HK-2 (cell line): ENCODE measurements at regions not wholly inside any gene's neighbourhood (a gene's known extent, or its start where the extent isn't known, plus 50 kb on each side); places are given as distances from the start of the nearest gene placed in this dataset.
"Not testable (repeated sequence)": the region's sequence is repeated elsewhere in the genome, so short reads cannot be mapped to it uniquely, and the experiment has no call there.

Experiments used
- DNase-seq: peaks from one replicate; pipeline ENCODE4 v3.0.0-alpha.2; 2018; ENCODE audit not compliant: unreplicated experiment

DNA sequence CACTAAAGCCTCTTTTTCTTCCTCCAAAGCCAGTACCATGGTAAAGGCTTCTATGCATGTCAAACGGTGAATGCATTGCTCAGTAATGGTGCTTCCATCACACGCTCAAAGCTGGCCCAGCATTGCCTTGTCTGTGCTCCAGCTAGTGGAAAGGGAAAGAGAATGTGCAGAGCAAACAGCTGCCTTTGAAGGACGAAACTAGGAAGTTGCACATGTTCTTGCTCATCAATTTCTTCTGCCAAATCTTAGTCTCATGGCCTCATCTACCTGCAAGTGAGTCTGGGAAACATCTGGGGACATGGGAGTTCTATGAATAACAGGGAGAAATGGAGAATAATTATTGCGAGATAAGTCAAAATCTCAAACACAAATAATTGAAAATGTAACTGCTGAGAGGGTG is 216.5 kb upstream of the SSTR4 start:
- DNase-seq, result no peak

DNA sequence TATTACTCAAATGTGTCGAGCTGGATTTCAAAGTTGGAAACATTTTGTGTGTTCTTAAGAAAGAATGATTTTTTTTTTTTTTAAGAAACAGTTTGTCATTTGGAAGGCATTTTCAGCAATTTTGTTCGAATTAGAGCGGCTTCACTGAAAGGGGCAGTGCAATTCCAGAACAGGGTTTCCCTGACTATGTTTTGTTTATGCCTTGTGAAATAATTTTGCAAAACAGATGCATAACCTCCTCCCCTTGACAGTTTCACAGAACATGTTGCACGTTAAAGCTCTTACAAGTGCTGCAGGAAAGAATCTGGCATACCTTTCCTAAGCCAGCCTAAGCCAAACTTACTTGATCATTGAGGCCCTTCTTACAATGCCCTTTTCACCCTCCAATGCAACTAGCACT is 216.0 kb upstream of the SSTR4 start:
- DNase-seq, result no peak

DNA sequence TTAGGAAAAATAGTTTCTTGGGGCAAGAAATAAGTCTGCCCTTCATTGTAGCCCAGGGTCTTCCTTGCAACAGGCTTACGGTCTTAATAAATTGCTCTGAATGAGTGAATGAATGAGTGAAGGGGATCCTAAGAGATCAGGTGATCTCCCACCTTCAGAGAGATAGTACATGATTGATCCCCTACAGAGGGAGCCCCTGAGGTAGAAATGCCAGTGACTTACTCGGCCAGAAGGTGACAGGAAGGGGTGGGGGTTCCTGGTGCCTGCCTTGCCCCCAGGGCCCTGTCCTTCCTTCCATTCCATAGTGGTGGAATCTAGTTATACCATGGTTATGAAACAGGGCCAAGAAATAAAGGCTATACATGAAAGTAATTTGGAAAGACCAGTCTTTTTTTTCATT is 215.3 kb upstream of the SSTR4 start:
- DNase-seq, result no peak

DNA sequence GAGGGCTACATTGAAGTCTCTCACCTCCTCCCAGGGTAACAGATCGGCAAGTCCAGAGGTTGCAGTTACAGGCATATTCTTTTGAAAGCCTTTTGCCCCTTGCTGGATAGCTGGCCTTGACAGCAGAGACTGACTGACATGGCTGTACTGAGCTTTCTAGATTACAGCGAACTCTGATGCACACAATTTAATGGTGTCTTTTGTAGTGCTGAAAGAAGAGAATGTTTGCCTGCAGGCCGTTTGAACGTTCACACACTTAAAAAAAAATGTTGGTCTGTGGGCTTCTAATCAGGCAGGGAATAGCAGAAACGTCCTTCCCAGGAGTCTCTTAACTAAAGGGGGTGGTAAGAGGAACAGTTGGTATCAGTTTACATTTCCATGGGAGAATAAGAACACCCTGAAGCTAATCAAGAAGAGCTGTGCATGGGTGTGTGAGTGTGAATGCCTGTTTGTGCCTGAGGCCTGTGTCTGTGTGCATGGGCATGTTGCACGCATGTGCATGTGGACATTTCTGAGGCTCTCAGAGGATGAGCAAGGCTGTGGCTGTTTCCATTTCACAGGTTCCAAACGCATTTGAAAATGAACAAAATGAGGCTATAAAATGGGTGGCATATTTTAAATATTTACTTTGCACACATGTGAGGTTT is 213.9 kb upstream of the SSTR4 start:
- no peak for DNase-seq

DNA sequence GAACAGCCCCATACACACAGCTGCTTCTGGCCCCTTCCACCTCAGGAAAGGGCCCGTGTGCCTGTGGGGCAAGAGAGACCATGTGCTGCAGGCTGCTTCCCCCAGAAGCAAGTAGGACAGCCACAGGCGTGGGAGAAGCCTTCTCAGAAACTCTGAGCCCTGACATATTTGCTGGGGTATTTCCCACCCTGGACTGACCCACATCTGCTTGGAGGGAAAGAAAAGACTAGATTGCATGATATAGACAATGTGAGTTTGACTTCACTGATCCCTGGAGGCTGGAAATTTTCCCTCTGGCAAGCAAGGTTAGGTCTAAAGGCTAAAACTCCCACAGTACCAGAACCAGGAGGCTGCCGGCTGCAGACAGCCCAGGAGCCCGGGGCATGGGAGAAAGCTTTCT is 213.3 kb upstream of the SSTR4 start:
- no peak for DNase-seq

DNA sequence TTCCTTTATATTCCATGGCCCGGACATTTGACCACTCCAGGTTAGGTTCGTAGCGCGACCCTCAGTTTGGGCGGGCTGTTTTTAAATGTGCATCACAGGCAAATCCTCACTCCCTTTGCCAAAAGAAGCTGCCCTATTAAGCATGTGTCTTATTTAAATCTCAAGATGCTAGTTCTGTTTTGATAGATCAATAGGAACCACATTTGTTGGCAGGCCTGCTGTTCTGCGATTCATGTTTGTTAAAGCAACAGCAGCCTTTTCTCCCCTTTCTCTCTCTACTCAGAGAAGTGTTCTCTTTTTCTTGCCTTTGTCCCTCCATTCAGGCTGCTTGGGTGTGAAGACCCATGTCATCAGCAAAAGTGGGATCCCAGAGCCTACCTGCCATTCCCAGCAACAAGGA is 212.0 kb upstream of the SSTR4 start:
- DNase-seq, result no peak

DNA sequence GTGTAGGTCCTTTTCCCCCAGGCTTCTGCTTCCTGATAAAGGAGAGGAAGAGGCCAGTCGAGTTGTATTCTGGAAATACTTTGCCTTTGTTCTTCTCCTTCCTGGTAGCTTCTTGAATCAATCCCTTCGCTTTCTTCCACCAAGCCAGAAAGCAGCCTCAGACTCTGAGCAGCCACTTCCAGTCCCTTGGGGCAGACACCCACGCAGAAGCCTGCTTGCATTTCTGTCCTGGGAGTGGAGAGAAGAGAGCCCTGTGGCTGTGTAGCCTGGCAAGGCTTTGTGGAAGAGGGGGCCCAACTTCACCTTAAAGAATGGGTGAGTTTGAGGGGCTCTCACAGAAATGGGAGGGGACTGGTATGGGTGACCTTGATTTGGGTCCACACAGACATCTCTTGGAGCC is 211.0 kb upstream of the SSTR4 start:
- DNase-seq, result no peak

DNA sequence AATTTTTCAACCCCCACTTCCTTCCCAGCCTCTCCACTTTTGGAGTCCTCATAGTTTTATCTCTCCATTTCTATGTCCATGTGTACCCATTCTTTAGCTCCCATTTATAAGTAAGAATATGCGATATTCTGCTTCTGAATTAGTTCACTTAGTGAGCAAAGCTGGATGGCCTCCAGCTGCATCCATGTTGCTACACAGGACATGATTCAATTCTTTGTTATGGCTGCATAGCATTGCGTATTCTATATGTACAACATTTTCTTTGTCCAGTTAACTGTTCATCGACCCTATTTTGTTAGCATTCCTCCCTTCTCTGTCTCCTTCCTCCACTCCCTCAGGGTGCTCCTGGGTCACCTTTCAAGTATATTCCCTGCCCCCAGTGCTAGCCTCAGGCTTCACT is 210.0 kb upstream of the SSTR4 start:
- no peak for DNase-seq

DNA sequence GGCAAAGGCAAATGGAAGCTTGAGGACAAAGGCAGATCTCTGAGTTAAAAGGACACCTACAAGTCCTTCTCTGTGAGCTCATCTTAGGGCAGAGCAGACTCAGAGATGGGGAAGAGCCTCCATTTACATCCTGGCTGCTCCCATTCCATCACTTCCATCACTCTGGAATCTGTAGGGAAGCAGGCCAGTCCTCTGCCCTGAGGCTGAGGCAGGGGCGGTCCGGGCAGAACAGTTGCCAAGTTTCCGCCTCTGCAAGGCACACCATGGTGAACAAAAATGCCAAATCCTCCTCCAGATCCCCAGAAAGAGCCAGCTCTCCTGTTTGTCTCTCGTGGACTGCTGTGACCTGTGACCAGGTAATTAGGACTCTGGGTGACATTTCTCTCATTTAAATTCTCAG is 209.6 kb upstream of the SSTR4 start:
- DNase-seq, result no peak

DNA sequence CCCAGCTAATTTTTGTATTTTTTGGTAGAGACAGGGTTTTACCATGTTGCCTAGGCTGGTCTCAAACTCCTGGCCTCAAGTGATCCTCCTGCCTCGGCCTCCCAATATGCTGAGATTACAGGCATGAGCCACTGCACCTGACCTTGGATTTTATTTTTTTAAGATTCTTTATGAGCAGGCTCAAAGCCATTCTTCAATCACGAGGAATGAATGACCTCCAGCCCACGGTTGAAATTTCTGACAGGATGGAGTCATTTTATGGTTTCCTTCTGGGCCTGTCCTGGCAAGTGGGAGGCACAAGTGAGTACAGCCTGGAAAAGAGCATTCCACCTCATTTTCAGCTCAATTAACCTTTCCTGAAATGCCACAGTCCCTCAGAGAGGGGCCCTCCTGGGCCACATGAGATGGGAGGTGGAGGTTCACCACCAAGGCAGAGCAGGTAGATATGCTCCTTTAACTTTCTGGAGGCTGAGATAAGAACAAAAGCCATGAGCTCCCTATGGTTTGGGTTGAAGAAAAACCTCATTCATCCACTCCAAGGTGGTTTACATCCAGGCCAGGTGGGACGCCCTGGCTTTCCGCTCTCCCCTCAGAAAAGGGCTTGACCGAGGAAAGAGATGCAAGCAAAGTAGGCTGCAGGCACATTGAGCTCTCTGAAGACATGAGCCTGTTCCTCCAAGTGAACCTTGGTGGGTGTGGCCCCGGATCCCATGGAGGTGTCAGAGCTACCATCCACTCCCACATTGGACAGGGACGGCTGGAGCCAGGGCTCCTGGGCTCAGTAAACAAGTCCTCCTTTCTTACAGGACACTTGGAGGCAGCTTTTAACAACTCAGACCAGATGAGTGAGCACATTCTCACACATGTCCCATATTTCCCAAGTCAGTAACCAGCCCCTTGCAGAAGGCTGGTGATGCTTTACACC is 208.5 kb upstream of the SSTR4 start:
- DNase-seq, result no peak

DNA sequence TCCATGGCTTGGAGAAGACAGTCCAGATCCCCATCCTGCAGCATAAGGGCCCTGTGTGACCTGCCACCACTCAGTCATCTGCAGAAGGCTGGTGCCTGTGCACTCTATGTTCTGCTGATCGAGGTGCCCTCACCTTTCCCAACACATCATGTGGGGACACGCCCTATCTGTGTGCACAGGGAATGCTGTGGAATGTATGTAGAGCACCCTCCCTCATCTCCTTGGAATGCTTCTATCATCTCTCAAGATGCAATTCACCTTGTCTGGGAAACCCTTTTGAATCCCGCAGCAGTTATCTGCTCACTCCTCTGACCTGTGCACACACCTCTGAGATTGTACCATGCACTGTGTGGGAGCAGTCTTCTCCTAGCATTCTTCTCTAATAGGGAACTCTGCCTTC is 207.2 kb upstream of the SSTR4 start:
- no peak for DNase-seq

DNA sequence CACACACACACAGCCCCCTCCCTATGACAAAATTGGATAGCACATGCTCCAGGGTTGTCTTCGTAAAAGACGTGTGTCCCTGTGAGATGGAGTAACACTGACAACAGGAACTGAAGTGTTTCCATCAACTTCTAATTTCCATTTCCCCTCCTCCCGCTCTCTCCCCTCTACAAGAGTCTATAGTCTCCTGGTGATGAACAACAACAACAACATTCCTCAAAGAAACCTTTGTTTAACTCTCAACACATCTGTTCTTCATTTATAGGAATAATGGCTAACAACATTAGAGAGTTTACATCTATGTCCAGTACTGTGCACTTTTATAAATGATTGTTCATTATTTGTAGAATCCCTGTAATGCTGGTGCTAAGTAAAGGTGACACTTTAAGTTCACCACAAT is 205.8 kb upstream of the SSTR4 start:
- DNase-seq, result no peak

DNA sequence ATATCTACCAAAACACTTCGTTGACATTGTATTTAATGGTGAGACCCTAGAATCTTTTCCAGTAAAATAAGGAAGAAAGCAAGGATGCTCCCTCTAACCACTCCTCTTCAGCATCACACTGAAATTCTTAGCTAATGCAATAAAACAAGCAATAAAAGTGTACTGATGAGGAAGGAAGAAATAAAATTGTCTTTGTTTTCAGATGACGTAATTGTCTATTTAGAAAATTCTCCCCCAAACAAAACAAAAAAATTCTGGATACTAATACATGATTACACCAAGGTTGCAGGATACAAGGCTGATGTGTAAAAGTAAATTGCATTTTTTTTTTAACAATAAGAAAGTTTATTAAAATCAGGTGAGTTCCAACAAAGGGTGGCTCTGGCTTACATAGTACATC is 205.0 kb upstream of the SSTR4 start:
- DNase-seq, result no peak

DNA sequence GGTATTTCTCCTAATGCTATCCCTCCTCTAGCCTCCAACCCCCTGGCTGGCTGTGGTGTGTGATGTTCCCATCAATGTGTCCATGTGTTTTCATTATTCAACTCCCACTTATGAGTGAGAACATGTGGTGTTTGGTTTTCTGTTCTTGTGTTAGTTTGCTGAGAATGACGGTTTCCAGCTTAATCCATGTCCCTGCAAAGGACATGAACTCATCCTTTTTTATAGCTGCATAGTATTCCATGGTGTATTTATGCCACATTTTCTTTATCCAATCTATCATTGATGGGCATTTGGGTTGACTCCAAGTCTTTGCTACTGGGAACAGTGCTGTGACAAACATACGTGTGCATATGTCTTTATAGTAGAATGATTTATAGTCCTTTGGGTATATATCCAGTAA is 204.4 kb upstream of the SSTR4 start:
- DNase-seq, result not testable (repeated sequence)

DNA sequence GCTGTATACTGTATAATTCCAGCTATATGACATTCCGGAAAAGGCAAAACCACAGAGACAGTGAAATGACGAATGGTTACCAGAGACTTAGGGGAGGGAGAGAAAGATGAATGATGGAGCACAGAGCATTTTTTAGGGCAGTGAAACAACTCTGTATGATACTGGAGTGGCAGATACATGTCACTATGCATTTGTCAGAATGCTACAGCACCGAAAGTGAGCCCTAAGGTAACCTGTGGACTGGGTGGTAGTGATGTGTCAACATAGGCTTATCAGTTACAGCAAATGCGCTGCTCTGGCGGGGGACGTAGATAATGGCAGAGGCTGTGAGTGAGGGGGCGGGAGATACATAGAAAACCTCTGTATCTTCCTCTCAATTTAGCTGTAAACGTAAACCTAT is 201.3 kb upstream of the SSTR4 start:
- no peak for DNase-seq

DNA sequence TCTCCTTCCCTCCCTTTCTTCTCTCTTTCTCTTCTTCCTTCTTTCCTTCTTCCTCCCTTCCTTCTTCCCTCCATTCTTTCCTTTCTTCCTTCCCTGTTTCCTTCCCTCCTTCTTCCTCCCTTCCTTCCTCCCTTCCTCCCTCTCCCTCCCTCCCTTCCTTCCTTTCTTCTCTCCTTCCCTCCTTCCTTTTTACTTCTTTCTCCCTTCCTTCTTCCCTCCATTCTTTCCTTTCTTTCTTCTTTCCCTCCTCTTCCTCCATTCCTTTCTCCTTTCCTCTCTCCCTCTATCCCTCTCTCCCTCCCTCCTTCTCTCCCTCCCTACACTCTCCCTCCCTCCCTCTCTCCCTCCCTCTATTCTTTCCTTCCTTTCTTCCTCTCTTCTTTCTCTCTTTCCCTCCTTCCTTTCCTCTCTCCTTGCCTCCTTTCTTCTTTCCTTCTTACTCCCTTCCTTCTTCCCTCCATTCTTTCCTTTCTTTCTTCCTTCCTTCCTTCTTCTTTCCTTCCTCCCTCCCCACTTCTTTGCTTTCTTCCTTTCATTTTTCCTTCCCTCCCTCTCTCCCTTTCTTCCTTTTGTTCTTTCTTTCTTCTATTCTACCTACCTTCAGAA is 200.4 kb upstream of the SSTR4 start:
- DNase-seq, result no peak

DNA sequence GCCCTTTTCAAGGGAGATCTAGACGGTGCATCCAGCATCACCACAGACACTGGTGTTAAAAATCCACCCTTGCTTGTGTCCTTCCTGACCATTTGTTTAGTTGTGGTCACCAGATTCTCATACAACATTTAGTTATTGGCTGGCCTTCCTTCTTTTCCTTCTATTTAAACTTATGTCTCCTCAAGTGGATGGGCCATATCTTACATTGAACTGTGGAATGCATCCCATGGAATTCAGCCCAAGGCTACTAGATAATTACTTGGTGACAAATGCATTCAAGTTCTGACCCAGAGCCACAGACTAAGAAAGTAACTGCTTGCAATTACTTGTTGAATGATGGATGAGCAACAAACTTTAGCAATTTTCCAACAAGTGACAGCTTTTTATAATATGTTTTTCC is 198.9 kb upstream of the SSTR4 start:
- DNase-seq, result no peak

DNA sequence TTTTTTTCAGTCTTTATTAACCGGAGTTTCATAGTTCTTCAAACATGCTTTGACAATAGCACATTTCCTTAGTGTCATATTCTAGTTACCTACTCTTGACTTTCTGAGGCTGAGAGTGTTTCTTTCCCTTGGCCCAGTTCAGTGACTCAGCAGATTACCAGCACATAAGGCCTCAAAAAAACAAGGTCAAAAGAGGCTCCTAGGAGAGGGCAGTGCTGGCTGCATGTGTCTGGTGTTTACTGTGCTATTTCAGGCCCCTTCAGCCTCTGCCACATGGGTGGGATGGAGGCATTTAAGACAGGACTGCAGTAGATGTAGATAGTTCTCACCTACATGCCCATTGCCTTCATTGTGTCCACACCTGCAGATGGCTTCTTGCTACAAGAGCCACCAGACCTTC is 198.2 kb upstream of the SSTR4 start:
- DNase-seq, result no peak

DNA sequence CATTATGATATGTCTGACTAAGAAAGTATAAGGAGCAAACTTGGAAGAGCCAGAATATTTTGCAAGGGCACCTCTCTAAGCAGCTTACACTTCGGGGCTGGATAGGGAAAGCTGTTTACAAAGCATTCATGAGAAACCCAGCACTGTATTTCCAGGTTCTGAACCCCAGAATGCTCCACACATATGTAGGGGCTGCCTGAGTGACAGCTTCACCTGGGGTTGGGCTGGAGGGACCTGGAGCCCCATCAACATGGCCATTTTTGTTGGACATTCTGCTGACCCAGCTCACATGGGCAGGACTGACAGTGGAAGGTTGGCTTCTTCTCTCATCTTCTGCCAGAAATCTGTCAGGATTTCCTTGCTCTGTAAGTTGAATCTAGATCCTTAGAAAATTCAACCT is 197.1 kb upstream of the SSTR4 start:
- DNase-seq, result no peak

DNA sequence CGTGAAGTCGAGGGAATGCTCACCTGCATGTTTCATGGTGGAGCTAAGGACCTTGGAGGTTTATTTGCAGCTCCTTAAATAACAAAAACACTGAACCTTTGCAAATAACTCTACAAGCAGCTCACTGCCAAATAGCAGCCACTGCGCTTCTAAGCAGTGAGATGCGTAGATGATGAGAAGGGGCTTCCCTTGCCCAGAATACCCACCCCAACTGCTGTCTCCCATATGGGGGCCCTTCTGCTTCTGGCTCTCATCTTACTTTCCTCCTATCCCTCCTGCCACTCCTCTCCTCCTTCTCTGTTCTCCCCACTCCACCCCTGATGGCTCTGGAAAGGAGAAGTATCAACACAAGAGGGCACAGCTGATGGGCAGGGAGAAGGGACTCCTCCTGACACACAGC is 193.3 kb upstream of the SSTR4 start:
- no peak for DNase-seq

DNA sequence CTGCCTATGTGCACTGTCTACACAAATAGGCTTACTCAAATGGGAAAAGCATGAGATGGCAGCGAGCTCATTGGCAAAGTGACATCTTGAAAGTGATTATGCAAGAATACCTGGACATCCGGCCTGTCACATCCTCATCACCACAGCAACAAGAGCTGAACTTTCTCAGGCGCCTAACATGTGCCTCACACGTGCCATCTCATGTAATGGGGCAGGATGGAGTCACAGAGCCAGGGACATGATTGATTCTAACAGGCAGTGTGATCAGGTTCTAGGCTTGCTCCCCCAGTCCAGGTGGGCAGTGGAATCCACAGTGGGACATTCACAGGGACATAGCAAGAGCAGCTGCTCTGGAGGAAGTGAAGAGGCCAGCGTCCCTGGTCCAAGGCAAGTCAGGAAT is 192.3 kb upstream of the SSTR4 start:
- DNase-seq, result no peak

DNA sequence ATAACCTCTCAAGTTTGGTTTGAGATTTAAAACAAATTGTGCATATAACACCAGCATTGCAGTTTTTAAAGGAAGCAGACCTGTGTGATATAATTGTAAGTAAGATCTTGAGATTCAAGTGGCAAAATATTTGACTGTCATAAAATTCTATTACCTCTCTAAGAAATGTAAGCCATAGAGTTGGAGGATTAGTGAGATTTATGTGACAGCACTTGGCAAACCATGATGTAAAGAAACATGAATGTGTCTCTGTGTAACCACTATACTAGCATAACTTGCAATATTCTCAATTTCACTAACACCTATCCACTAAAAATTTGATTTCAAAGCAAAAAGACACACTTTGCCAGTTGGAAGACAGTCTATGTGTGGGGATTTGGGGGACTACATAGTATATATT is 190.2 kb upstream of the SSTR4 start:
- no peak for DNase-seq

DNA sequence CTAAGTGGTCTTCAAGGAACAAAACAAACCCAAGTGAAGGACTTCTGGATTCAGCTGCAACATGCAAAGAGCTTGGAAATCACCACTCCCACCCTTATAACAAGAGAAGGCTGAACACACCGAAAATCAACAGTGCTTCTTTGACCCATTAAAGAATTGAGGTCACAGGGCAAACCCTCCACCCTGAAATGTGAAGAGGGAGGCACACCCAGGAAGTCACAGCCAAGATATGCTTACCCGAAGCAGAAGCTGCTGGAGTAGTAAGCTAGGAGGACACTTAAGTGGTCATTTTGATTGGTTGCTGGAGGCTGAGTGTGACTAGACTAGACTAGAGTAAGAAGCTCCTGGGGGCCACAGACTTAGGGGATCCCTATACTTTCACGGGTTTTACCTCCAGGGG is 188.2 kb upstream of the SSTR4 start:
- no peak for DNase-seq
